Vagina (tissue), 2 donors: ENCODE measurements at regions not wholly inside any gene's neighbourhood (a gene's known extent, or its start where the extent isn't known, plus 50 kb on each side); places are given as distances from the start of the nearest gene placed in this dataset.

Source experiments
- DNase-seq, 2 donors: peaks; one replicate each; pipeline ENCODE4 v3.0.0-alpha.2; 2017; ENCODE audit errors: extremely low spot score in 2 of 2
- H3K27ac ChIP-seq: fragments of 200-600 bp; sonication (generic); one replicate; pipeline ENCODE4 v1.5.1; 2019
- H3K27me3 ChIP-seq: fragments of 200-600 bp; sonication (generic); one replicate; pipeline ENCODE4 v1.5.1; 2019
- H3K36me3 ChIP-seq, 2 donors: fragments of 200-600 bp; sonication (generic); one replicate each; pipeline ENCODE4 v1.5.1; 2017 to 2019
- H3K4me1 ChIP-seq: fragments of 200-600 bp; sonication (generic); one replicate; pipeline ENCODE4 v1.5.1; 2019
- H3K4me3 ChIP-seq, 2 donors: fragments of 200-600 bp; sonication (generic); 1 replicate in 1 of 2; 2 replicates in 1 of 2; pipeline ENCODE4 v1.5.1; 2016 to 2019
- H3K9me3 ChIP-seq: fragments of 200-600 bp; sonication (generic); one replicate; pipeline ENCODE4 v1.5.1; 2019
- POLR2A ChIP-seq, 2 donors: fragments of 450-650 bp; IDR thresholded peaks; one replicate each; pipeline ENCODE4 v1.6.1; 2017; ENCODE audit warnings: antibody characterized with exemption in 2 of 2, mild to moderate bottlenecking in 2 of 2, moderate library complexity in 2 of 2
- POLR2AphosphoS5 ChIP-seq, 2 donors: sonication (generic); formaldehyde crosslinking; IDR thresholded peaks; one replicate each; pipeline ENCODE4 v1.9.0; 2017; ENCODE audit warnings: antibody characterized with exemption in 2 of 2, mild to moderate bottlenecking in 2 of 2, low read depth in 1 of 2; ENCODE audit not compliant: insufficient read depth in 1 of 2
- intact Hi-C: fragments of 100-400 bp; cut with DNase I; formaldehyde crosslinking; loops from one replicate; pipeline ENCODE4 v1.15.1; 2023
- TF ChIP-seq, protein P1 (sequence below), 3 experiments: fragments of 450-650 bp in 2 of 3; fragments of 200-600 bp in 1 of 3; sonication (generic) in 1 of 3; IDR thresholded peaks; one replicate each; pipeline ENCODE4 v1.5.1; 2017 to 2019; ENCODE audit warnings: antibody characterized with exemption in 3 of 3, mild to moderate bottlenecking in 2 of 3, moderate library complexity in 2 of 3

DNA sequence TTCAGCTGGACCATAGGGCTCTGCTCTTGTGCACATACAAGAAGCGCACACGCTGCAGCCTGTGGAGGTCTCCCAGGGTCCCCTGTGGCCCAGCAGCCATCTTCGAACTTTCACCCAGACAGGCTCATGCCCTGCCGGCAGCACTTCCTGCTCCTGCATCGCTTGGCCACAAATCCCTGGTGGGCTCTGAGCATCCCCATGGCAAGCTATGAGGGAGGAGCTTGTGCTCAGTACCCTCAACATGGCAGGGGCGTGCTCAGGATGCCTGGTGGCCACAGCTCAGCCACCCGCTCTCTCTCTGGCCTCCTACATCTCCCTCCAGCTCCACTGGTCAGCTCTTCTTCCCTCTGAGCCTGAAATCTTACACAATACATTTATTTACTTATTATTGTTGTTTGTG, 63.7 kb downstream of the IRX2 start:
- TF ChIP-seq POLR2AphosphoS5 (IDR thresholded peaks at IDR 0.05; ENCODE audit: insufficient read depth in 1 of 2, low read depth in 1 of 2) = no peak
- no peak for TF ChIP-seq POLR2A (IDR thresholded peaks at IDR 0.05)
- TF ChIP-seq, protein P1, sequence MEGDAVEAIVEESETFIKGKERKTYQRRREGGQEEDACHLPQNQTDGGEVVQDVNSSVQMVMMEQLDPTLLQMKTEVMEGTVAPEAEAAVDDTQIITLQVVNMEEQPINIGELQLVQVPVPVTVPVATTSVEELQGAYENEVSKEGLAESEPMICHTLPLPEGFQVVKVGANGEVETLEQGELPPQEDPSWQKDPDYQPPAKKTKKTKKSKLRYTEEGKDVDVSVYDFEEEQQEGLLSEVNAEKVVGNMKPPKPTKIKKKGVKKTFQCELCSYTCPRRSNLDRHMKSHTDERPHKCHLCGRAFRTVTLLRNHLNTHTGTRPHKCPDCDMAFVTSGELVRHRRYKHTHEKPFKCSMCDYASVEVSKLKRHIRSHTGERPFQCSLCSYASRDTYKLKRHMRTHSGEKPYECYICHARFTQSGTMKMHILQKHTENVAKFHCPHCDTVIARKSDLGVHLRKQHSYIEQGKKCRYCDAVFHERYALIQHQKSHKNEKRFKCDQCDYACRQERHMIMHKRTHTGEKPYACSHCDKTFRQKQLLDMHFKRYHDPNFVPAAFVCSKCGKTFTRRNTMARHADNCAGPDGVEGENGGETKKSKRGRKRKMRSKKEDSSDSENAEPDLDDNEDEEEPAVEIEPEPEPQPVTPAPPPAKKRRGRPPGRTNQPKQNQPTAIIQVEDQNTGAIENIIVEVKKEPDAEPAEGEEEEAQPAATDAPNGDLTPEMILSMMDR (IDR thresholded peaks at IDR 0.05) = no peak
- no peak for DNase-seq
- intact Hi-C loops = no loop called here

DNA sequence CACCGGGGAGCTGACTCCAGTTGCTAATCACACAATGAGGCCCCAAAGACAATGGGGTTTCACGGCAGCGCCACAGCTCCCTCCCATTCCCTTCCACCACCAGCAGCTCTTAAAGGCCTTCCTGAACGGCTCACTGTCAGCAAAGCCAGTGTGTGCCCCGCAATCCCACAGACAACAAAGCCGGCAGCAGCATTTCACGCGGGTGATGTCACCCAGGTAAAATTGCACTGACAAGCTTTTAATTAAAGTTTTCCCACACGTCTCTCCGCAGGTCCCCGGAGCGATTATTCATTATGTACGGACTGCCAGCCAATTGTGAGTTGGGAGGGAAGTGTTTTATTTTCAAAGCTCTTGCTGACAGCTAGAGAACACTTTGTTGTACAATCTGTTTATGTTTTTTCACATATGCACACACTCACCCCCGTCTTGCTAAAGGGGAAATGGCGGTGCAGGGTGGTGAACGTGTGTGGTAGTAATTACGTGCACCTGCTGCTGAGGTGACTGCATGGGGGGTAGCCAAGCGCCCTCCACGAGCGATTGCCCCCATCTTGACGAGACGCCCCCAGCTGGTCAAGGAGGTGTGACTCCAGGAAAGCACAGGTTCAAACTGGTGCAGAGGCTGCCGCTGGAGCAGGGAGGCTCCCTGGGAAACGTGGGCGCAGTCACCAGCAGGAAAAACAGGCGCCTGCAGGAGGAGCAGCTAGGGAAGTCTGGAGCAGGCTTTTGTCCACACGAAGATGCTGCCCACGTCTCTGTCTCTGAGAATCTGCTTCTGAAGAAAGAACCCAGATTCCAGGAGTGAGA, 65.0 kb downstream of the IRX2 start:
- no peaks in the 10 kb centered on the region for H3K27me3 ChIP-seq
- TF ChIP-seq POLR2AphosphoS5 (IDR thresholded peaks at IDR 0.05; ENCODE audit: insufficient read depth in 1 of 2, low read depth in 1 of 2) (no peak), POLR2A (IDR thresholded peaks at IDR 0.05) (no peak)
- TF ChIP-seq, protein P1 (IDR thresholded peaks at IDR 0.05) = no peak
- no peaks in the 10 kb centered on the region for H3K9me3 ChIP-seq
- no peak for DNase-seq
- no peaks in the 10 kb centered on the region for H3K4me1 ChIP-seq
- no peaks in the 10 kb centered on the region for H3K36me3 ChIP-seq
- H3K4me3 ChIP-seq = no peak overlapping the region
- intact Hi-C loops = no loop called here
- no peak overlapping the region for H3K27ac ChIP-seq

More for the DNA sequence above, 63.7 kb downstream of the IRX2 start:
- Histone ChIP-seq H3K9me3 (no peaks in the 10 kb centered on the region), H3K36me3 (no peaks in the 10 kb centered on the region), H3K4me3 (no peak overlapping the region), H3K27ac (no peak overlapping the region), H3K4me1 (no peaks in the 10 kb centered on the region), H3K27me3 (no peaks in the 10 kb centered on the region)

DNA sequence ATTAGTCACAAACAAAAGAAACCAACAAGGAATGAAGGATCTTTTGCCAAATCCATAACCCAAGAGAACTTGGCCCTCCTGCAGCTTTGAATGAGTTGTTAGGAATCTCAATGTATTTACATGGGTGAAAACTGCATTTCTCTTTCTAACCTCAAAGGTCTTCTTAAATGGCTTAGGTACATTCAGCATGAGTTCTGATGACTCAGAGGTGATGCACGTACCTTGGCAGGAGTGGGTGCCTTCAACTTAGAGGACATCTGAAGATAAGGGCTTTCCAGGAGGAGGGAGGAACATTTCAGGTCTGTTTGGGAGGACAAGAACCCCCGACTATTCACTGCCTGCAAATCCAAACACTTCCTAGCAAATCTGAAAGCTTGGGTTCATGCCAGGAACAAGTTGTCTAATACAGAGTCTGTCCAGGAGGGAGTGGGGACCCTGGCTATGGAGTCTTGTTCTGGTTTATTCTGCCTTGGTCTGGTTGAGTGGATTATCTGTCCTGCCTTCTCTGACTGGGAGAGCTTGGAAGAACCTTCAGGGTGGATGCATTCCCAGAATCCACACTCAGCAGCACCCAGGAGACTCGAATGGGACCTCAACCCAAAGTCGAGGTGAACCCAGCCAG, 65.7 kb downstream of the IRX2 start:
- Histone ChIP-seq H3K27me3 (no peaks in the 10 kb centered on the region), H3K4me3 (no peak overlapping the region), H3K9me3 (no peaks in the 10 kb centered on the region), H3K36me3 (no peaks in the 10 kb centered on the region), H3K27ac (no peak overlapping the region), H3K4me1 (no peaks in the 10 kb centered on the region)
- TF ChIP-seq POLR2A (IDR thresholded peaks at IDR 0.05) = no peak
- TF ChIP-seq, protein P1 (IDR thresholded peaks at IDR 0.05) = no peak
- no peak for TF ChIP-seq POLR2AphosphoS5 (IDR thresholded peaks at IDR 0.05; ENCODE audit: insufficient read depth in 1 of 2, low read depth in 1 of 2)
- intact Hi-C loops = no loop called here
- DNase-seq = no peak

DNA sequence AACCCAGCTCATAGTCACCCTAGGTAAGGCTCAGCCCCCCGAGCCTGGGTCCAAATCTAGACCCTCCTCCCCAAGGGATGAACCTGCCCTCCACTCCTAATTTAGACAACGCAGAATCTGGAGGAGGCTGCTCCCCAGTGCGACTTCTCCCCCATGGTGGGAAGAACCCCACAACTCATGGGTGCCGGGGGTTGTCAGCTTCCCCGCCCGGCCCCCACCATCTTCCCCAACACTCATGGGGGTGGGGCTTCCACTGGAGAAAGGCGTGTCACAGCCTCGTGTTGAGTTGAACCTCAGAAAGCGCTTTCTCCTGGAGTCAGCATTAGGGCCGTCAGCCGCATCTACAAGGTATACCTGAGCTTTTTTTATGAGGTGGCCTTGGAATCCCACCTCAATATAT, 66.9 kb downstream of the IRX2 start:
- Histone ChIP-seq H3K27ac (no peak overlapping the region), H3K4me1 (no peaks in the 10 kb centered on the region), H3K9me3 (no peaks in the 10 kb centered on the region), H3K4me3 (no peak overlapping the region), H3K36me3 (no peaks in the 10 kb centered on the region), H3K27me3 (no peaks in the 10 kb centered on the region)
- TF ChIP-seq POLR2AphosphoS5 (IDR thresholded peaks at IDR 0.05; ENCODE audit: insufficient read depth in 1 of 2, low read depth in 1 of 2) (no peak), POLR2A (IDR thresholded peaks at IDR 0.05) (no peak)
- TF ChIP-seq, protein P1 (IDR thresholded peaks at IDR 0.05) = no peak
- intact Hi-C loops = no loop called here
- DNase-seq = no peak

DNA sequence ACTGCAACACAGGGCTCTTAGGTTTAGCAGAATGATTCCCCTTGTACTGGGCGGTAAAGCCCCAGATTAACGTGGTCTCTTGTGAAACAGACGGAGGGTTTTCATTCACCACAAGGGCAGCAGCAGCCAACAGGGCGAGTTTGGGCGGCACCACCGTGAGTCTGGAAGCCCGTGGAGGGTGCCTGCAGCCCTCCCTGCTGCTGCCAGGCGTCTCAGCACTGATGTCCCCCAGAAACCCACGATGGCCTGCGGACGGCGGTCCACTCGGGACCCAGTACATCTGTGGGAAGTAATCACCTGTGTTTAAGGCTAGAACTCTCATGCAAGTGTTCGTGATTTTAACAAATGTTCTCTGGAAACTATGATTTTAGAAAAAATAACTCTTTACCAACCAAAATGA, 67.8 kb downstream of the IRX2 start:
- no peaks in the 10 kb centered on the region for H3K27me3 ChIP-seq
- no peak overlapping the region for H3K27ac ChIP-seq
- no peaks in the 10 kb centered on the region for H3K36me3 ChIP-seq
- no peaks in the 10 kb centered on the region for H3K9me3 ChIP-seq
- H3K4me3 ChIP-seq = no peak overlapping the region
- intact Hi-C loops = no loop called here
- H3K4me1 ChIP-seq = no peaks in the 10 kb centered on the region
- no peak for TF ChIP-seq POLR2A (IDR thresholded peaks at IDR 0.05)
- DNase-seq = no peak
